Chondrocyte (in vitro differentiated cells): ENCODE measurements at regions not wholly inside any gene's neighbourhood (a gene's known extent, or its start where the extent isn't known, plus 50 kb on each side); places are given as distances from the start of the nearest gene placed in this dataset.

Experiments
- DNase-seq: peaks from one replicate; pipeline ENCODE4 v3.0.0; 2021; ENCODE audit warnings: mixed read lengths, low spot score
- H3K27ac Mint-ChIP-seq: one replicate; pipeline ENCODE4 v1.8.0; 2021; ENCODE audit warnings: mild to moderate bottlenecking, moderate library complexity, mixed read lengths; ENCODE audit not compliant: unreplicated experiment
- H3K27me3 Mint-ChIP-seq: 2 replicates; pipeline ENCODE4 v1.8.0; 2021; ENCODE audit warnings: low read depth, mixed read lengths
- H3K36me3 Mint-ChIP-seq: 2 replicates; pipeline ENCODE4 v1.8.0; 2021; ENCODE audit warnings: low read depth, mixed read lengths
- H3K4me1 Mint-ChIP-seq: 2 replicates; pipeline ENCODE4 v1.8.0; 2021; ENCODE audit warnings: low read depth, mild to moderate bottlenecking, mixed read lengths
- H3K4me3 Mint-ChIP-seq: one replicate; pipeline ENCODE4 v1.8.0; 2021; ENCODE audit warnings: mild to moderate bottlenecking, moderate library complexity, mixed read lengths; ENCODE audit not compliant: unreplicated experiment
- H3K9me3 Mint-ChIP-seq: 2 replicates; pipeline ENCODE4 v1.8.0; 2021; ENCODE audit warnings: low read depth, mixed read lengths
- CTCF ChIP-seq: fragments of 200-600 bp; sonication (generic); IDR thresholded peaks from 2 replicates; pipeline ENCODE4 v1.5.0; 2021; ENCODE audit warnings: antibody characterized with exemption, mild to moderate bottlenecking, moderate library complexity

- no peak overlapping the region for H3K27ac Mint-ChIP-seq
Measured at GRCh38 chr14:95765051-95765450, 51.1 kb upstream of the TCL1A start.

GRCh38 chr14:95763875-95764274, 50.0 kb upstream of the TCL1A start:
- H3K9me3 Mint-ChIP-seq: peaks cover 2% of the 10 kb centered on the region
- DNase-seq: no peak

More at GRCh38 chr14:95765051-95765450, 51.1 kb upstream of the TCL1A start:
- Mint-ChIP-seq H3K9me3 (peaks cover 2% of the 10 kb centered on the region), H3K27me3 (peaks cover 30% of the 10 kb centered on the region), H3K4me3 (no peak overlapping the region), H3K4me1 (no peaks in the 10 kb centered on the region), H3K36me3 (no peaks in the 10 kb centered on the region)
- no peak for TF ChIP-seq CTCF
- DNase-seq: no peak

More at GRCh38 chr14:95763875-95764274, 50.0 kb upstream of the TCL1A start:
- Mint-ChIP-seq H3K27ac (no peak overlapping the region), H3K36me3 (no peaks in the 10 kb centered on the region), H3K4me1 (no peaks in the 10 kb centered on the region), H3K27me3 (peaks cover 26% of the 10 kb centered on the region), H3K4me3 (no peak overlapping the region)
- TF ChIP-seq CTCF: no peak
